ENCODE measurements at regions not wholly inside any gene's neighbourhood (a gene's known extent, or its start where the extent isn't known, plus 50 kb on each side); places are given as distances from the start of the nearest gene placed in this dataset.

DNA sequence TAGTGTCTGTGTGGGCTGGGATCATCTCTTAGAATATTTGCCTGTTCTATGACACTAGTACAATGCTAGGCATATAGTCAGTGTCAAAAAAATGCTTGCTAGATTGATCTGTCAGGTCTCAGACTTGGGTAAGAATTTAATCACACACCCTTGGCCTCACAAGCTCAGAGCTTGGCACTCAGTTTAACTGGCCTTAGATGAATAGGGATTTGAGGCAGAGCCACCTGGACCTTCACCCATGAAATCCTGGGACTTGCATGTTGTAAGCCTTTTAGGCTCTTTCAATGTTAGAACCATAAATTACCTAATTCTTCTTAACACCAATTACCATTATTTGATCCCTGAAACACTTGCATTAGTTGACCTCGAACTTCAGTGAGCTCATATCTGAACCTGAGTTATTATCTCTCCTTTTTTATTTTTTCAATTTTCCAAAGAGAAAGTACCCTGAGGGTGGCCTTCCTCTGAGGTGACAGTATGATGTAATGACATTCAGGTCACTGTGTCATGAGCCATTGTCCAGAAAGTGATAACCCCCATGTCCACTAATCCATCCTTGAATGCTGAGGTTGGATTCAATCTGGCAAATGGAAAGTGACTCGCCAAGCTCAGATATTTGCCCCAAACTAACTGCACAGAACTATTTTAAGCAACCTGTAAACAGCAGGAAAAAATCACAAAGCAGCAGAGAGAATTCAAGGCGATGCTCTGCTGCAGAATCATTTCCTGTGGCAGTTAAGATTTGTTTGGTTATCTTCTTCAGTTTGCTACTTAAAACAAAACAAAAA, 615.2 kb upstream of the NR2F2 start:
- Histone ChIP-seq H3K27ac (no peak overlapping the region), H3K4me3 (no peak overlapping the region), H3K4me2 (peak overlapping the region; percentile 68), H3K9me3 (no peaks in the 10 kb centered on the region), H3K27me3 (no peaks in the 10 kb centered on the region), H3K9ac (no peak overlapping the region), H3K4me1 (peaks cover 23% of the 10 kb centered on the region), H4K20me1 (no peaks in the 10 kb centered on the region), H3K36me3 (no peaks in the 10 kb centered on the region)
- TF ChIP-seq Cebpa-rat (IDR thresholded peaks at IDR 0.05) = no peak

DNA sequence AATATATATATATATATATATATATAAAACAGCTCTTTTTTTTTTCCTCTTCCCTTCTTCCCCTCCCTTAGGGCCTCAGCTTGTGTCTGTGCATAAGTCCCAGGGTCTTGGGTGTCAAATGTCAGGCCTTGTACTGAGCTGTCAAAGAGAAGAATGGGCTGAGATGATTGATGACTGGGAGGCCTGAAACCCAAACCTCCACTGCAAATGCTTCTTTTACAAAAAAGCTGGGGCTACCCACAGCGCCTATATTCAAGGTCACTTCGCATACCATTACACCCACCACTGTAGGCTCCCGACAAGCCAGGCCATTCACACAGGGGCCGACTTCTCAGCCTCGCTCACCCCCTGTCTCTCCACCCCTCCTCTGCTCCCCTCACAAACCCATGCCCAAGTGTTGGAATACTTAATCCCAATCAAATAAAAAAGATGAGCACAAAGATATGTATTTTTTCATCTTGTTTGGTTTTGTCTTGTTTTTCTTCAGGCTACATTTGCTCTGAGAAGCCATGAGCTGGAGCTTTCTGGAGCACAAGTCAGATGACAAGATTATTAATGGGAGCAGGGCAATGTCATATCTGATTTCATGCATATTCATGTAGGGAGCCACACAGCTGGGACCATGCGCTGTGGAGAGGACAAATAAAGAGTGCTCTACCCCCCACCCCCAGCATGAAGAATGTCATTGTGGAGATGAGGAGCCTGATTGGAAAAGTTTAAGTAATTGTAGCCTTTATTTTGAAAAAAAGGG, 614.4 kb upstream of the NR2F2 start:
- Histone ChIP-seq H3K4me2 (peak overlapping the region; percentile 68), H3K27ac (no peak overlapping the region), H3K27me3 (no peaks in the 10 kb centered on the region), H3K4me1 (peaks cover 23% of the 10 kb centered on the region), H4K20me1 (no peaks in the 10 kb centered on the region), H3K36me3 (no peaks in the 10 kb centered on the region), H3K9me3 (no peaks in the 10 kb centered on the region), H3K9ac (no peak overlapping the region), H3K4me3 (no peak overlapping the region)
- TF ChIP-seq Cebpa-rat (IDR thresholded peaks at IDR 0.05) = no peak

DNA sequence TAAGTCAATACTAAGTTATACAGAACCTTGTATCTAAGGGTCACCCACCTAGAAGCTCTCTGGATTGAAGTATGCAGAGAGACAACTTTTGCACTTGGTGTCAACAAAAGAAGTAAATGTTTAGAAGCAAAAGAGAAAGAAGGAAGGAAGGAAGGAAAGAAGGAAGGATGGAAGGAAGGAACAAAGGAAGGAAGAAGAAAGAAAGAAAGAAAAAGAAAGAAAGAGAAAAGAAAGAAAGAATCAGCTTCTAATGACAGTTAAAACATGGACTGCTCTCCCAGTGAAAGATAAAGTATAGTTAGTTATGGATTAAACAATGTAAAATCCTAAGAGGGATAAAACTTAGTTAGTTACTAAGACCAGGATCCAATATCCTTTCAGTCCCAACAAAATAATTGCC, 613.8 kb upstream of the NR2F2 start:
- Histone ChIP-seq H4K20me1 (no peaks in the 10 kb centered on the region), H3K4me3 (no peak overlapping the region), H3K9me3 (no peaks in the 10 kb centered on the region), H3K4me2 (peak overlapping the region; percentile 68), H3K27ac (no peak overlapping the region), H3K27me3 (no peaks in the 10 kb centered on the region), H3K4me1 (peaks cover 23% of the 10 kb centered on the region), H3K9ac (no peak overlapping the region), H3K36me3 (no peaks in the 10 kb centered on the region)
- TF ChIP-seq Cebpa-rat (IDR thresholded peaks at IDR 0.05) = no peak

DNA sequence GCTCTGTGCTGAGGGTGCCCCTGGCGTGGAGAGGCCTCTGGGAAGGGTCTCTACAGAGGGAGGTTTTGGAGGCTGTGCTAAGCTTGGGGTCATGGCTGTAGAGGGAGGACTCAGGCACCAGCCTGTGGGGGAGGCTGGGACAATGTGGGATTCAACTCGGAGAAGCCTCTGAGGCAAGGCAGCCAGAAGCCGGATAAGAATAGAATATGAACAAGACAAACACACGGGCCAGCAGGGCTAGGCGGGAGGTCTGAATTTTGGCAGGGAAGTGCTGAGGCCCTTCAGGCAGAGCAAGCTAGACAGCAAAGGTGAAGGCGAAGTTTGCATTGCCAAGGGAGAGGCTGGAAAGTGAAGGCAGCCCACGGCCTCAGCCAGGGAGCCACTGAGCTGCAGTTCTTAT, 612.1 kb upstream of the NR2F2 start:
- Histone ChIP-seq H3K9me3 (no peaks in the 10 kb centered on the region), H3K4me3 (no peak overlapping the region), H4K20me1 (no peaks in the 10 kb centered on the region), H3K27ac (no peak overlapping the region), H3K27me3 (no peaks in the 10 kb centered on the region), H3K4me2 (no peak overlapping the region), H3K36me3 (no peaks in the 10 kb centered on the region), H3K4me1 (peaks cover 23% of the 10 kb centered on the region), H3K9ac (no peak overlapping the region)
- TF ChIP-seq Cebpa-rat (IDR thresholded peaks at IDR 0.05) = no peak

DNA sequence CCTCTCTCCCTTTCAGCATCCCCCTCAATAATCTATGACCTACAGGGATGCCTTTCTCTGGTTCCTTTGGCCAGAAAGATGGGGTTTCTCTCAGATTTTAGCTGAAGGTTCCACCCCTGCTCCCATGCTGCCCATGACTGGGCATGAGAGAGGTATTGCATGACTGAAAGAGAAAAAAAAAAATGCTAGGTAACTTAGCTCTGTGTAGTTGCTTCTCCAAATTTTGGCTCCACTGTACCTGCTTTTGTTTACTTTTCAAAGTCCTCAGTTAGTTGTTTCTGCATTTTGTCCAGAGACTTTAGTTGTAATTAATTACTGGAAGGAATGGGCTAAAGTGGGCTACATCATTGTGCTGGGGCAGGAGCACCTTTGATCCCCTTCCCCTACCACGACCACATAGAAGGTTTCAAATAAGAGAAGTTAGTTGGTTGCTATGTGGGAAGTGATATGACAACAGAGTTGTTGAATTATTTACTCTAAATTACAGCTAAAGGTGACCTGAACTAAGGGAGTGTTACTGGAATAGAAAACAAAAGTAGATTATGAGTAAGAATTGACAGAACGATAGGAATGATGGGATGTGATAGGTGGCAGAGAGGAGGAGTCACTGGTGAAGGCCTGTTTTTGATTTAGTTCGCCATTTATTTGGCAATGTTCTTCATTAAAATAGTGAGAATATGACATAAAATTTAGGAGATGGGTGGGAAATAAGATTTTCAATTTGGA, 605.4 kb upstream of the NR2F2 start:
- peaks cover 15% of the 10 kb centered on the region for H3K4me1 ChIP-seq
- H4K20me1 ChIP-seq = no peaks in the 10 kb centered on the region
- H3K36me3 ChIP-seq = no peaks in the 10 kb centered on the region
- no peak for TF ChIP-seq Cebpa-rat (IDR thresholded peaks at IDR 0.05)
- no peak overlapping the region for H3K4me3 ChIP-seq
- no peaks in the 10 kb centered on the region; the same call in 1 of the 2 replicates for H3K9me3 ChIP-seq
- H3K27ac ChIP-seq = no peak overlapping the region
- no peaks in the 10 kb centered on the region for H3K27me3 ChIP-seq
- no peak overlapping the region for H3K9ac ChIP-seq
- H3K4me2 ChIP-seq = no peak overlapping the region

DNA sequence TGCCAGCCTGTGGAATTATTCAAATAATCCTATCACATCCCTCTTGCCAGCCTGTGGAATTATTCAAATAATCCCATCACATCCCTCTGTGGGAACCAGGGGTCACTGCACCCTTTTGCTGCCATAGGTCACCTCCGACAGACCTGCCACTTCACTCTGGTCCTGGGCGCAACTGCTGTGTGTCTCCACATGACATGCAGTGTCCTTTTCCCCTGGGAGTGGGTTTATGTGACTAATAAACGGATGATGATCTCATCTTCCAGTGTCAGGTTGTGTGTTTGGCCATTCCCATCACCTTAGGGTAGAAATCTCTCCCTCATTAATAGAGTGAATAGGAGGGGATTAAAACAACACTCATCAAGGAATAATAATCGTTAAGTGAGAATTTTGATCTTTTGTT, 603.6 kb upstream of the NR2F2 start:
- no peak for TF ChIP-seq Cebpa-rat (IDR thresholded peaks at IDR 0.05)
- H3K27me3 ChIP-seq = no peaks in the 10 kb centered on the region
- H3K36me3 ChIP-seq = no peaks in the 10 kb centered on the region
- no peak overlapping the region for H3K27ac ChIP-seq
- H3K9me3 ChIP-seq = no peaks in the 10 kb centered on the region; the same call in 1 of the 2 replicates
- H4K20me1 ChIP-seq = no peaks in the 10 kb centered on the region
- H3K4me3 ChIP-seq = no peak overlapping the region
- H3K9ac ChIP-seq = no peak overlapping the region
- peaks cover 15% of the 10 kb centered on the region for H3K4me1 ChIP-seq
- H3K4me2 ChIP-seq = peak overlapping the region; percentile 41

DNA sequence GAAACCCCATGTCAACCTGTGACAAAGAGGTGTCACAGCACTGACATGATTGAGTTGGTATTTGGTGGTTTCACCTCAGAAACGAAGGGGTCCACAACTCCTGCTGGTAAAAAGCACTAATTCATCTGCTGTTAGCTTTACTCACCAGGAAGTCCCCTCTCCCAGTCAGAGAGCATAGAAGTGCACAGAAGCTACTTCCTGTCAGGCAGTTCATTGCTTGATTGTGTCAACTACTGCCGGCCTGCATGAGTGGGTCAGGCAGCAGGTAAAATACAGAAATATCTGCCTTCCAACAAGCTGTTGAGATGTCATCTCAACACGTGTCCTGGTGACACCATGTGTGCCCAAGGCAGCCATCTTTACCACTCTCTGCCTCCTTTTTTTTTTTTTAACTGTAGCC, 596.6 kb upstream of the NR2F2 start:
- H3K4me3 ChIP-seq = peak overlapping the region; percentile 47; the same call in 1 of the 2 replicates
- peaks cover 12% of the 10 kb centered on the region for H3K9me3 ChIP-seq
- H3K27me3 ChIP-seq = no peaks in the 10 kb centered on the region
- H3K4me2 ChIP-seq = peak overlapping the region; percentile 91
- H3K27ac ChIP-seq = peak overlapping the region; percentile 68
- peaks cover 34% of the 10 kb centered on the region for H3K4me1 ChIP-seq
- TF ChIP-seq Cebpa-rat (IDR thresholded peaks at IDR 0.05) = no peak
- H3K36me3 ChIP-seq = no peaks in the 10 kb centered on the region
- H3K9ac ChIP-seq = no peak overlapping the region
- no peaks in the 10 kb centered on the region for H4K20me1 ChIP-seq

DNA sequence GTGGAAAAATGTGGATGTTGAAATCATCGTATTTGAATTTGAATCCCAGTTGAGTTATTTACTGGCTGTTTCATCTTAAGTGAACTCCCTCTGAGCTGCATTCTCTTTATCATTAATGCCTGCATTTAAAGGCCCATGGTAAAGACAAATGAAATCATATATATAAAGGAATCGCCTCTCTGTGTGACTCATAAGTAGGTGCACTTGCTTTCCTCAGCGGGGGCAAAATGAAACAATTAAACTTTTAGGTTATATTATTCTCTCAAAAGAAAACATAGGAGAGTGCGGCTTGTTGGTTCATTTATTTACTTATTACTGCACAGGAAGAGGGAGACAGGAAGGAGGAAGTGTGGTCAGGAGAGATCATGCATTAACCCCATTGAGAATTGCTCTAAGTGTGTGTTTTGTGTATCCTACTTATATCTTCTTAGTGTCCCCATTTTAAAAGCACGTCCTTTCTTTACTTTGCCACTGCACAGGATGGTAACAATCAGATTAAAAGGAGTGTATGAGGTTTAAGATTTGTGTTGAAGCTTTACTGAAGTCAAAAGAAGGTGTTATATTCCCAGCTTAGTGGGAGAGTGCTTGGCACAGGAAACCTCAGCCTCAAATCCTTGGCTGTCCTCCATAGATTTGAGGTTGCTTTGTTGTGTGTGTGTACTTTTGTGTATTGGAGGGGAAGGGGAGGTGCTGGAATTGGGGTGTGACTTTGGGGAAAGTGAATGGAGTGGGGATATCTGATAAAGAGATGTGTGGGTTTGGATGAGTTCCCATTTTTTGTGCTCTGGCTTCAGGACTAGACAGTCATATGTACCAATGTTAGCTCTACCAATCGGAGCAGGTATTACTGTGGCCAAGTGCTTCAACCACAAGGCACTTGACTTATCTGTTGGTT, 595.8 kb upstream of the NR2F2 start:
- no peaks in the 10 kb centered on the region for H4K20me1 ChIP-seq
- H3K36me3 ChIP-seq = no peaks in the 10 kb centered on the region
- H3K9ac ChIP-seq = no peak overlapping the region
- H3K9me3 ChIP-seq = peaks cover 12% of the 10 kb centered on the region
- H3K4me1 ChIP-seq = peaks cover 34% of the 10 kb centered on the region
- peak overlapping the region; percentile 91 for H3K4me2 ChIP-seq
- H3K27ac ChIP-seq = peak overlapping the region; percentile 68
- no peaks in the 10 kb centered on the region for H3K27me3 ChIP-seq
- TF ChIP-seq Cebpa-rat (IDR thresholded peaks at IDR 0.05) = no peak
- peak overlapping the region; percentile 47 for H3K4me3 ChIP-seq

DNA sequence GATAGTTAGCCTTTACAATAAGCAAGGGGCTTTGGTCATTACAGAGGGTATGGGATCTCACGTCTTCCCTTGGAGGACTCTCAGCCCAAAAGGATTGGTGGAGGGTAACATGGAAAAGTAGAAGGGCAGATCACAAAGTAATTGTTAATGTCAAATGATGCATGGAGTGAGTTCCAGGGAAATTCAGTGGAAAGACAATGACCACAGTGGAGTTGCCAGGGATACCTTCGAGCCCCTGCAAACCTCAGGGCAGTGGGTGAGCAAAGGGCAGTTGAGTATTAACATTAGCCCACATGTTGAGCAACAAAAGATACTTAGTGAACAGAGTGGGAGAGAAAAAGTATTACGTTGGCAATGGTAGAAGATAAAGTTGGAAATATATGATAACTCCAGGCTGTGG, 593.4 kb upstream of the NR2F2 start:
- no peaks in the 10 kb centered on the region for H3K36me3 ChIP-seq
- H3K9me3 ChIP-seq = peaks cover 12% of the 10 kb centered on the region
- TF ChIP-seq Cebpa-rat (IDR thresholded peaks at IDR 0.05) = no peak
- no peak overlapping the region for H3K27ac ChIP-seq
- no peak overlapping the region for H3K4me3 ChIP-seq
- no peak overlapping the region for H3K9ac ChIP-seq
- no peaks in the 10 kb centered on the region for H3K27me3 ChIP-seq
- H3K4me1 ChIP-seq = peaks cover 42% of the 10 kb centered on the region
- no peak overlapping the region for H3K4me2 ChIP-seq
- no peaks in the 10 kb centered on the region for H4K20me1 ChIP-seq

Measured in BLaER1 (cell line).